Thyroid gland (tissue), 4 donors: ENCODE measurements at regions not wholly inside any gene's neighbourhood (a gene's known extent, or its start where the extent isn't known, plus 50 kb on each side); places are given as distances from the start of the nearest gene placed in this dataset.
A peak's percentile ranks its signal among the peaks of the same experiment; 100 is the strongest.

Experiments
- DNase-seq, 2 donors: peaks; one replicate each; pipeline ENCODE4 v3.0.0-alpha.2; 2019
- H3K27ac ChIP-seq, 3 donors: fragments of 200-600 bp; sonication (generic); 1 replicate in 2 of 3; 2 replicates in 1 of 3; pipeline ENCODE4 v1.5.1; 2016 to 2019; ENCODE audit warnings: mild to moderate bottlenecking in 1 of 3, moderate library complexity in 1 of 3
- H3K27me3 ChIP-seq: fragments of 200-600 bp; sonication (generic); one replicate; pipeline ENCODE4 v1.5.1; 2019
- H3K36me3 ChIP-seq, 2 donors: fragments of 200-600 bp; sonication (generic); one replicate each; pipeline ENCODE4 v1.5.1; 2016 to 2019
- H3K4me1 ChIP-seq, 2 donors: fragments of 200-600 bp; sonication (generic); one replicate each; pipeline ENCODE4 v1.5.1; 2017 to 2019
- H3K4me3 ChIP-seq, 3 donors: fragments of 200-600 bp; sonication (generic); replicated peaks in 1 of 3; 1 replicate in 2 of 3; 2 replicates in 1 of 3; pipeline ENCODE4 v1.5.1; 2016; ENCODE audit warnings: mild to moderate bottlenecking in 1 of 3
- H3K9me3 ChIP-seq: fragments of 200-600 bp; sonication (generic); one replicate; pipeline ENCODE4 v1.5.1; 2017
- POLR2A ChIP-seq, 2 donors: fragments of 450-650 bp; IDR thresholded peaks; one replicate each; pipeline ENCODE4 v1.6.1; 2017; ENCODE audit warnings: antibody characterized with exemption in 2 of 2, mild to moderate bottlenecking in 2 of 2, moderate library complexity in 1 of 2
- WGBS, 2 donors: methylation state at CpG; one replicate each; pipeline ENCODE4 v1.1.5; 2017; 5-methylcytosine and 5-hydroxymethylcytosine counted together
- intact Hi-C: fragments of 100-400 bp; cut with DNase I; formaldehyde crosslinking; loops from one replicate; pipeline ENCODE4 v1.15.1; 2023
- TF ChIP-seq, protein P1 (sequence below), 6 experiments: fragments of 200-600 bp in 3 of 6; fragments of 450-650 bp in 3 of 6; sonication (generic) in 3 of 6; IDR thresholded peaks; one replicate each; pipeline ENCODE4 v1.5.1; 2016 to 2019; ENCODE audit warnings: antibody characterized with exemption in 6 of 6, mild to moderate bottlenecking in 2 of 6, inconsistent platforms in 1 of 6, moderate library complexity in 1 of 6

DNA sequence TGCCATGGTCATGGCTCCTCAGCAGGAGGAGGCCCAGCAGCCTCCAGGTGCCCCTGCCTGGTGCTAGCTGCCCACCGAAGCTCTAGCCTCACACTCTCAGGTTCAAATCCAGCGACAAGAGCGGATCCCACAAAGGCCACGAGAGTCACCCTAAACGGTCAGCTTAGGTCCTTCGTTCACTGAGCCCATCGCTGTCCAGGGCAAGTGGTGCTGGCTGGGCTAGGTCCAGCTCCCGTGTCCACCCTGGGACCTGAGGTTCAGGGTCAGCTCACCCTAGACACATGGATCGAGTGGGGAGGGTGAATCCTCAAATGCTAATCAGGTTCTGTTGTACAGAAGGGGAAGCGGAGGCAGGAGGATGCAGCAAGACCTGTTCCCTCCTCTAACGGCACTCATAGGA, 171.9 kb upstream of the SULF2 start:
- Histone ChIP-seq H3K27me3 (no peaks in the 10 kb centered on the region), H3K36me3 (no peaks in the 10 kb centered on the region), H3K4me1 (no peaks in the 10 kb centered on the region), H3K9me3 (no peaks in the 10 kb centered on the region), H3K27ac (no peak overlapping the region), H3K4me3 (no peak overlapping the region)
- no peak for DNase-seq
- WGBS, 2 donors = 93 to 98% methylated on average over 6 to 11 of the region's 11 CpGs
- intact Hi-C loops = no loop called here
- no peak for TF ChIP-seq POLR2A (IDR thresholded peaks at IDR 0.05)
- TF ChIP-seq, protein P1, sequence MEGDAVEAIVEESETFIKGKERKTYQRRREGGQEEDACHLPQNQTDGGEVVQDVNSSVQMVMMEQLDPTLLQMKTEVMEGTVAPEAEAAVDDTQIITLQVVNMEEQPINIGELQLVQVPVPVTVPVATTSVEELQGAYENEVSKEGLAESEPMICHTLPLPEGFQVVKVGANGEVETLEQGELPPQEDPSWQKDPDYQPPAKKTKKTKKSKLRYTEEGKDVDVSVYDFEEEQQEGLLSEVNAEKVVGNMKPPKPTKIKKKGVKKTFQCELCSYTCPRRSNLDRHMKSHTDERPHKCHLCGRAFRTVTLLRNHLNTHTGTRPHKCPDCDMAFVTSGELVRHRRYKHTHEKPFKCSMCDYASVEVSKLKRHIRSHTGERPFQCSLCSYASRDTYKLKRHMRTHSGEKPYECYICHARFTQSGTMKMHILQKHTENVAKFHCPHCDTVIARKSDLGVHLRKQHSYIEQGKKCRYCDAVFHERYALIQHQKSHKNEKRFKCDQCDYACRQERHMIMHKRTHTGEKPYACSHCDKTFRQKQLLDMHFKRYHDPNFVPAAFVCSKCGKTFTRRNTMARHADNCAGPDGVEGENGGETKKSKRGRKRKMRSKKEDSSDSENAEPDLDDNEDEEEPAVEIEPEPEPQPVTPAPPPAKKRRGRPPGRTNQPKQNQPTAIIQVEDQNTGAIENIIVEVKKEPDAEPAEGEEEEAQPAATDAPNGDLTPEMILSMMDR (IDR thresholded peaks at IDR 0.05) = no peak

DNA sequence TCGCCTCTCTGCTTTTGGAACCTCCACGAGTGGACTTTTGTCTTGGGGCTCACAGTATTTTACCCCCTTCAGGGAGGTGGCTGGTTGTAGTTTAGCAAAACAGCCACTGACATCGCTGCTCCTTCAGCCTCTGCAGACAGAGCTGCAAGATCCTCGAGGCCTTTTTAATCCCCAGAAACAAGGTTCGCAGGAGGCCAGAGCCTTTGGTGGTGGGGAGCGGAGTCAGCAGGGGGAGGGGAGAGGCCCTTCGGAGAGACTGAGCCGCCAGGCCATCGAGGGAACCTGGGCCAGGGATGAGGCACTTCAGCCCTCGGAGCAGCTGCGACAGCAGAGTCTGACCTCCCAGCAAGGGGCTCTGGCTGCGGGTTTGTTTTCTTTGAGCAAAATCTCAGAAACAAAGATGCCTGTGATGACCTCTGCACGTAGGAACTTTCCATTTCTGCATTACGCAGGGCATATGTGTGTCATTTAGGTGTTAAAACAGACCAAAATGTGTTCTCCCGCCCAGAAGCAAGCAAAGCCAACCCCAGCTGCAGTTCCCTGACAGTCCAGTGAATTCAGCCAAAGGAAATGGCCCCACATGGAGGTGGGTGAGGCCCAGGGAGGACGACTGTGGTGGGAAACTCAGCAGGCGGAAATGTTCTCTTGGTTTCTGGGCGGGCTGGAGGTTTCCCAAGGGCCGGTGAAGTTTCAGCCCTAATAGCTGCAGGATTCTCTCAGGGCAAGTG, 171.2 kb upstream of the SULF2 start:
- Histone ChIP-seq H3K9me3 (no peaks in the 10 kb centered on the region), H3K27ac (no peak overlapping the region), H3K27me3 (no peaks in the 10 kb centered on the region), H3K4me3 (no peak overlapping the region), H3K4me1 (no peaks in the 10 kb centered on the region), H3K36me3 (no peaks in the 10 kb centered on the region)
- TF ChIP-seq, protein P1 (IDR thresholded peaks at IDR 0.05) = no peak
- no peak for TF ChIP-seq POLR2A (IDR thresholded peaks at IDR 0.05)
- 62 to 69% methylated on average over 10 to 18 of the region's 19 CpGs for WGBS, 2 donors
- DNase-seq = peak in 1 of 2 donors; percentile 10
- intact Hi-C loops = no loop called here

DNA sequence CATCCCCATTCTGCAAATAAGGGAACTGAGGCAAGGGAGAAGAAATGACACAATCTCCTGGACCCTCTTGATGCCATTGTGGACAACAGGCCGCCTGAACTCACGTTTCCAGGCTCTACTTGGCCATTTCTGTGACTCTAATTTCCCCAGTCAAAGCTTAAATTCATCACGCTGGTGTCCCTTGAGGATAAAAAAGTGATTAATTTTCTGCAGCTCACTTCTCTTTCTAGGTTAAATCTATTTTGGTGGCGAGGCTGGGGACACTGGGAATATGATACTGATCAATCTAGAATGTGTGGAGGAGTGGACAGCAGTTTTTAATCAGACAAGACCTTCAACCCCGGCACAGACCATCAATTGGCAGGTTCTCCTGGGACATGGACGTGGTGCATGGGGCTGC, 168.2 kb upstream of the SULF2 start:
- Histone ChIP-seq H3K36me3 (no peaks in the 10 kb centered on the region), H3K4me1 (no peaks in the 10 kb centered on the region), H3K4me3 (no peak overlapping the region), H3K9me3 (no peaks in the 10 kb centered on the region), H3K27me3 (no peaks in the 10 kb centered on the region), H3K27ac (no peak overlapping the region)
- 71 to 86% methylated on average over 6 of the region's 6 CpGs for WGBS, 2 donors
- DNase-seq = no peak
- TF ChIP-seq, protein P1 (IDR thresholded peaks at IDR 0.05) = no peak
- TF ChIP-seq POLR2A (IDR thresholded peaks at IDR 0.05) = no peak
- intact Hi-C loops = no loop called here

DNA sequence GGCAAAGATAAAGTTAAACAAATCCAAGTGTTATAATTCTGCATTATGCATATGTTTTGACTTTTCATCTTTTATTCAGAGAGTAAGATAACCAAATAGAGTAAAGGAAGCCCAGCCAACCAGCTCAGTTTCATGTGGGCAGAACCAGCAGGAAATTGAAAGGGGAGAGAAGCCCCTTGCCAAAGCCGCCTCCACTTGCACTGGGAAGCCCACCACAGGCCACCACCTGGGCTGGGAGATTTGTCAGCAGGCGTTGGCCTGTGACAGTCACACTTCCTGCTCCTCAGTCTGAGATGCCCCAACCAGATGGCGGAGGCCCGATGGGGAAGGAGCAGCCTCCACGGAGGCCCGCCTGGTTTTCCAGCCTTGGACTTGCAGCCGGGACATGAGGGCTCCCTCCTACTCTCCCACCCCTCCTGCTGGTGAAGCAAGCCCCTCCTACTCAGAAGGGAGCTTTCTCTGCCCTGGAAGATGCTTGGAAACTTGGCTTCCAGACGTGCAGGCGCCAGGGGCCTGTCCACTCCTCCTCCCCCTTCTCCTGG, 166.8 kb upstream of the SULF2 start:
- Histone ChIP-seq H3K36me3 (no peaks in the 10 kb centered on the region), H3K27ac (no peak overlapping the region), H3K9me3 (no peaks in the 10 kb centered on the region), H3K4me3 (no peak overlapping the region), H3K4me1 (no peaks in the 10 kb centered on the region), H3K27me3 (no peaks in the 10 kb centered on the region)
- 77 to 84% methylated on average over 3 to 7 of the region's 9 CpGs for WGBS, 2 donors
- TF ChIP-seq, protein P1 (IDR thresholded peaks at IDR 0.05) = no peak
- TF ChIP-seq POLR2A (IDR thresholded peaks at IDR 0.05) = no peak
- intact Hi-C loops = no loop called here
- no peak for DNase-seq

DNA sequence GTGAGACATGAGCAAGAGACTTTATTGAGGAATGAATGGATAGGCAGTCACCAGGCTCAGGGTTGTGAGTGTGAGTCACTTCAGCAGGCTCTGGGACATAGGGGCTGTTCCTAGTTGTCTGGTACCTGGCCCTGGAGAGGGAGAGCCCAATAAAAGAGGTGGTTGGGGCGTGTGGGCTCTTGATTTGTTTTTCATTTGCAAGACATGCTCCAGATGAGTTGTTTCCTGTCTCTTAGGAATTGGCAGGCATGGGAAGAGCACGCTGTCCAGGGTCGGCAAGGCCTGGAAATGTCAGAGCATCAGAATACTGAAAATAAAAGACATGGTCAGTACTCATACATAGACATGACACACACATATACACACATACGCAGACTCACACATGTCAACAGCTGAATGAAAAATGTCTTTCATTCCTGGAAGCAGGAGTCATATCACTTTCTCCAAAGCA, 166.3 kb upstream of the SULF2 start:
- Histone ChIP-seq H3K4me1 (no peaks in the 10 kb centered on the region), H3K9me3 (no peaks in the 10 kb centered on the region), H3K27ac (no peak overlapping the region), H3K27me3 (no peaks in the 10 kb centered on the region), H3K4me3 (no peak overlapping the region), H3K36me3 (no peaks in the 10 kb centered on the region)
- TF ChIP-seq POLR2A (IDR thresholded peaks at IDR 0.05) = no peak
- TF ChIP-seq, protein P1 (IDR thresholded peaks at IDR 0.05) = no peak
- DNase-seq = no peak
- WGBS, 2 donors = 45 to 63% methylated on average over 4 of the region's 4 CpGs
- intact Hi-C loops = no loop called here
